Type B pancreatic cell (in vitro differentiated cells): ENCODE measurements at regions not wholly inside any gene's neighbourhood (a gene's known extent, or its start where the extent isn't known, plus 50 kb on each side); places are given as distances from the start of the nearest gene placed in this dataset.
A peak's percentile ranks its signal among the peaks of the same experiment; 100 is the strongest.

Source experiments
- DNase-seq: peaks from one replicate; pipeline ENCODE4 v3.0.0; 2021; ENCODE audit warnings: mixed read lengths; ENCODE audit not compliant: unreplicated experiment; ENCODE audit errors: extremely low spot score
- H3K27ac Mint-ChIP-seq: 2 replicates; pipeline ENCODE4 v1.8.0; 2021; ENCODE audit warnings: mild to moderate bottlenecking, mixed read lengths
- H3K27me3 Mint-ChIP-seq: 2 replicates; pipeline ENCODE4 v1.8.0; 2021; ENCODE audit warnings: mixed read lengths
- H3K36me3 Mint-ChIP-seq: 2 replicates; pipeline ENCODE4 v1.8.0; 2021; ENCODE audit warnings: mixed read lengths
- H3K4me1 Mint-ChIP-seq: one replicate; pipeline ENCODE4 v1.8.0; 2021; ENCODE audit warnings: mixed read lengths; ENCODE audit not compliant: unreplicated experiment
- H3K4me3 Mint-ChIP-seq: 2 replicates; pipeline ENCODE4 v1.8.0; 2021; ENCODE audit warnings: mild to moderate bottlenecking, mixed read lengths
- H3K9me3 Mint-ChIP-seq: 2 replicates; pipeline ENCODE4 v1.8.0; 2021; ENCODE audit warnings: mixed read lengths
- CTCF ChIP-seq: fragments of 200-600 bp; sonication (generic); conservative IDR thresholded peaks from 2 replicates; pipeline ENCODE4 v1.5.0; 2021; ENCODE audit warnings: antibody characterized with exemption, mild to moderate bottlenecking

GRCh38 chr21:35145626-35146233 is 96.6 kb upstream of the RUNX1 start:
- Mint-ChIP-seq H3K9me3 (peaks cover 4% of the 10 kb centered on the region), H3K4me3 (no peak overlapping the region), H3K27me3 (peaks cover 3% of the 10 kb centered on the region), H3K27ac (no peak overlapping the region), H3K4me1 (no peaks in the 10 kb centered on the region), H3K36me3 (no peaks in the 10 kb centered on the region)
- TF ChIP-seq CTCF = no peak
- DNase-seq = no peak

GRCh38 chr21:35144978-35145377 is 95.9 kb upstream of the RUNX1 start:
- Mint-ChIP-seq H3K36me3 (no peaks in the 10 kb centered on the region), H3K9me3 (peaks cover 4% of the 10 kb centered on the region), H3K27ac (no peak overlapping the region), H3K27me3 (peaks cover 3% of the 10 kb centered on the region), H3K4me3 (no peak overlapping the region), H3K4me1 (no peaks in the 10 kb centered on the region)
- DNase-seq = no peak
- TF ChIP-seq CTCF = no peak

DNA sequence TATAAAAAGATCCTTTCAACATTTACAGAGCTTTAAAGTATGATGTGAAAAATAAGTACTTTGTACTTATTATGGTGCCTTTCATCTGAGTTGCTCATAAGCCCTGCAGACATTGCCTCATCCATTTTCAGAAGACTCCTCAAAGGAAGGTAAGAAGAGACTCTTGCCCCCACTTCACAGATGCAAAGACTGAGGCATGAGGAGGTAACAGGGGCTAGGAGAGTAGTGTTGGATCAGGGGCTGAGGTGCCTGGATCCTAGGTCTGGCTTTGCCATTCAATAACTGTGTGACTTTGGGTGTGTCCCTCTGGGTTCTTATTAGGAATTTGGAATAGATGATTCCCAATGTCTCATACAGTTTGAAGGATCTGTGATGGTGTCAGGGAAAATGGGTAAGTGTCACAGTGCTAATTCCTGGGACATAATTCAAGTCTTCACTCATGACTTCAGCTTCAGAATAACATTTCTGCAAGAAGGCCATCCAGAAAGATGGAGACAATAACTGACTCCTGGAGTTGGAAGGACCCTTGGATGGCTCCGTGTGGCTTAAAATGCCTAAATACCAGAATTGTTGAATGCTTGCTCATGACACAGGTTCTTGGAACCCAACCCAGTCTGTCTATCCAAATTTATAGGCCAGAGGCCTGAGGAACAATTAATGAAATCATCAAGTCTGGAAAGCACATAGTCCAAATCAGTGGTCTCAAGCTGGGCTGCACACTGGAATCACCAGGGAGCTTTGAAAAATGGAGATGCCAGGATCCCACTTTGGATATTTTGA is 93.1 kb upstream of the RUNX1 start:
- no peak for TF ChIP-seq CTCF
- Mint-ChIP-seq H3K27me3 (peaks cover 3% of the 10 kb centered on the region), H3K36me3 (no peaks in the 10 kb centered on the region), H3K4me3 (no peak overlapping the region), H3K27ac (no peak overlapping the region), H3K9me3 (peaks cover 4% of the 10 kb centered on the region), H3K4me1 (peaks cover 6% of the 10 kb centered on the region)
- no peak for DNase-seq

DNA sequence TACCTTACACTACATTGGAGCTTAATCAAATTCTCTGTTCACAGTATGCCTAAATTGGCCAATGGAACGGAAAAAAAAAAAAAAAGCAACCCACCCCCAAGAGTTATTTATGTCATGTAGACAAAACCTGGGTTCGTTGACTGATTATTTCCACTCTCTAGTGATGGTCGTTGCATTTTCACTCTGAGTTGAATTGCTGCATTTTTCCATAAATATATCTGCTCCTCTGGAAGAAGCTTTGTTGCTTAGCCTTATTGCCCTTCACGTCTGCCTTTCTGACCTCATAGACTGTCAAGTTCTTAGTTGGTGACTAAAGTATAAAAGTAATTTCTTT is 90.2 kb upstream of the RUNX1 start:
- Mint-ChIP-seq H3K27ac (no peak overlapping the region), H3K9me3 (peaks cover 4% of the 10 kb centered on the region), H3K4me1 (peaks cover 25% of the 10 kb centered on the region), H3K4me3 (no peak overlapping the region), H3K27me3 (no peaks in the 10 kb centered on the region), H3K36me3 (no peaks in the 10 kb centered on the region)
- DNase-seq = no peak
- TF ChIP-seq CTCF = no peak

GRCh38 chr21:35138665-35139381 is 89.7 kb upstream of the RUNX1 start:
- no peaks in the 10 kb centered on the region for H3K36me3 Mint-ChIP-seq
- H3K27me3 Mint-ChIP-seq = no peaks in the 10 kb centered on the region

More at GRCh38 chr21:35138665-35139381, 89.7 kb upstream of the RUNX1 start:
- H3K9me3 Mint-ChIP-seq = peaks cover 4% of the 10 kb centered on the region
- peak overlapping the region; percentile 21 for H3K27ac Mint-ChIP-seq
- DNase-seq = no peak
- H3K4me1 Mint-ChIP-seq = peaks cover 25% of the 10 kb centered on the region
- no peak overlapping the region for H3K4me3 Mint-ChIP-seq
- TF ChIP-seq CTCF = no peak
